ENCODE measurements at regions not wholly inside any gene's neighbourhood (a gene's known extent, or its start where the extent isn't known, plus 50 kb on each side); places are given as distances from the start of the nearest gene placed in this dataset.

DNA sequence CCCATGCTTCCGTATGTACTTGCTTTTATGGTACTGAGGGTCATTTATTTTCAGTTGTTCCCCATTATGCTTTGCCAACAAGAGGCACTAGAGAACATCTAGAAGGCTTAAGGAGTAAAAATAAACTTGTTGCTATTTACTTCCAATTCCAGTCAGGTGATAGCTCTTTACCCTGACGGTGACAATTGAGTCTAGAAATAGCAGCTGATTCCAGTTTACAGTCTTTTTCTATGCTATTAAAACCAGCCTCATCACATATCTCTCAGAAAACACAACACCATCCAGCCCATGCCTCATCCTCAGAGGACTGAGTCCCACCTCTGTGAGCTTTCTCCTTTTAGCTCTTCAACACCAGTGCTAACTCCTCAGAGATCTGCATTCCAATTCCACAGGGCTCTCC, 327.0 kb downstream of the GPD2 start:
- Histone ChIP-seq H3K4me2 (no peak overlapping the region), H4K20me1 (ENCODE audit: insufficient read depth) (no peaks in the 10 kb centered on the region), H3K4me1 (ENCODE audit: low read depth, poor library complexity, severe bottlenecking) (peaks cover 8% of the 10 kb centered on the region), H3K27me3 (ENCODE audit: insufficient read depth, low read depth) (no peaks in the 10 kb centered on the region), H3K36me3 (ENCODE audit: insufficient read depth) (no peaks in the 10 kb centered on the region), H2AFZ (ENCODE audit: low read depth) (no peak overlapping the region), H3K4me3 (IDR thresholded peaks at IDR 0.05; ENCODE audit: insufficient read depth, low read depth, low read length) (no peak overlapping the region), H3K27ac (no peak overlapping the region), H3K79me2 (ENCODE audit: insufficient read depth, low read depth) (no peaks in the 10 kb centered on the region), H3K9ac (no peak overlapping the region)
- TF ChIP-seq, protein P1, sequence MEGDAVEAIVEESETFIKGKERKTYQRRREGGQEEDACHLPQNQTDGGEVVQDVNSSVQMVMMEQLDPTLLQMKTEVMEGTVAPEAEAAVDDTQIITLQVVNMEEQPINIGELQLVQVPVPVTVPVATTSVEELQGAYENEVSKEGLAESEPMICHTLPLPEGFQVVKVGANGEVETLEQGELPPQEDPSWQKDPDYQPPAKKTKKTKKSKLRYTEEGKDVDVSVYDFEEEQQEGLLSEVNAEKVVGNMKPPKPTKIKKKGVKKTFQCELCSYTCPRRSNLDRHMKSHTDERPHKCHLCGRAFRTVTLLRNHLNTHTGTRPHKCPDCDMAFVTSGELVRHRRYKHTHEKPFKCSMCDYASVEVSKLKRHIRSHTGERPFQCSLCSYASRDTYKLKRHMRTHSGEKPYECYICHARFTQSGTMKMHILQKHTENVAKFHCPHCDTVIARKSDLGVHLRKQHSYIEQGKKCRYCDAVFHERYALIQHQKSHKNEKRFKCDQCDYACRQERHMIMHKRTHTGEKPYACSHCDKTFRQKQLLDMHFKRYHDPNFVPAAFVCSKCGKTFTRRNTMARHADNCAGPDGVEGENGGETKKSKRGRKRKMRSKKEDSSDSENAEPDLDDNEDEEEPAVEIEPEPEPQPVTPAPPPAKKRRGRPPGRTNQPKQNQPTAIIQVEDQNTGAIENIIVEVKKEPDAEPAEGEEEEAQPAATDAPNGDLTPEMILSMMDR (conservative IDR thresholded peaks at IDR 0.05; ENCODE audit: low read depth, low read length): no peak

DNA sequence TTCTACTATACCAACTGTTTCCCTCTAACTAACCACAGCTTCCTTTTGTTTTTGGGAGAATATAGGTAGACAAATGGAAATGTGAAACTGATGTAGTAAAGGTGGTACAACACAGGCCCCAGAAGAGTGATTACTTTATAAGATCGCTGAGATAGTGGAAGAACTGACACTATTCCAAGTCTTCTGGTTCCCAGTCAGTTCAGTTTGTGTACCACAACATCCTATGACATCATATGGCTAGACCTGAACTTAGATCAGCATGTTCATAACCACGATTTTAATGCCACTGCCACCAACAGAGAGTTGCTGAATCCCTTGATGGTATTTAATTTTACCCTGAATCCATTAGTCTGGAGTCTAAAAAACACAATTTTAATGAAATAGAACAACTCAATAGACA, 328.9 kb downstream of the GPD2 start:
- H3K4me3 ChIP-seq (IDR thresholded peaks at IDR 0.05; ENCODE audit: insufficient read depth, low read depth, low read length): no peak overlapping the region
- H4K20me1 ChIP-seq (ENCODE audit: insufficient read depth): no peaks in the 10 kb centered on the region
- no peak overlapping the region for H3K27ac ChIP-seq
- no peak overlapping the region for H2AFZ ChIP-seq (ENCODE audit: low read depth)
- TF ChIP-seq, protein P1 (conservative IDR thresholded peaks at IDR 0.05; ENCODE audit: low read depth, low read length): no peak
- H3K4me1 ChIP-seq (ENCODE audit: low read depth, poor library complexity, severe bottlenecking): no peaks in the 10 kb centered on the region
- no peak overlapping the region for H3K4me2 ChIP-seq
- H3K36me3 ChIP-seq (ENCODE audit: insufficient read depth): no peaks in the 10 kb centered on the region
- no peak overlapping the region for H3K9ac ChIP-seq
- H3K27me3 ChIP-seq (ENCODE audit: insufficient read depth, low read depth): no peaks in the 10 kb centered on the region
- no peaks in the 10 kb centered on the region for H3K79me2 ChIP-seq (ENCODE audit: insufficient read depth, low read depth)

DNA sequence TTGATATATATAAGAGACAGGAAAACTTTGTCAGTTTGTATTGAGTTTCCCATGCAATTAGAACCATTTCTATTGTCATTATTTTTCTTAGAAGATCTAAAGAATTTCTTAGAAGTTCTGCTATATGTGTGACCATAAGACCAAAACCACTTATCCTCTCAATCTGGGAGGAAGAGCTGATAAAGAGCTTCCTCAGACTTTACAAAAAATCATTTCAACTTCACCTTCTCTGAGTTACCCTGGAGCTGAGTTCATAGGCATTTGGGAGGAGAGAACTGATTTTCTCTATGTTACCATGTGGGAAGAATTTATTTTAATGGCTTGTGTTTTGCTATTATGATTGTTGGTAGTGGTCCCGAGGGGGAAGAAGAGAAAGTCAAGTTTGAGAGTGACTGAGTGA, 329.3 kb downstream of the GPD2 start:
- Histone ChIP-seq H3K4me3 (IDR thresholded peaks at IDR 0.05; ENCODE audit: insufficient read depth, low read depth, low read length) (no peak overlapping the region), H2AFZ (ENCODE audit: low read depth) (no peak overlapping the region), H3K27me3 (ENCODE audit: insufficient read depth, low read depth) (no peaks in the 10 kb centered on the region), H3K4me2 (no peak overlapping the region), H3K27ac (no peak overlapping the region), H3K4me1 (ENCODE audit: low read depth, poor library complexity, severe bottlenecking) (no peaks in the 10 kb centered on the region), H3K9ac (no peak overlapping the region), H3K36me3 (ENCODE audit: insufficient read depth) (no peaks in the 10 kb centered on the region), H3K79me2 (ENCODE audit: insufficient read depth, low read depth) (no peaks in the 10 kb centered on the region), H4K20me1 (ENCODE audit: insufficient read depth) (no peaks in the 10 kb centered on the region)
- TF ChIP-seq, protein P1 (conservative IDR thresholded peaks at IDR 0.05; ENCODE audit: low read depth, low read length): no peak

DNA sequence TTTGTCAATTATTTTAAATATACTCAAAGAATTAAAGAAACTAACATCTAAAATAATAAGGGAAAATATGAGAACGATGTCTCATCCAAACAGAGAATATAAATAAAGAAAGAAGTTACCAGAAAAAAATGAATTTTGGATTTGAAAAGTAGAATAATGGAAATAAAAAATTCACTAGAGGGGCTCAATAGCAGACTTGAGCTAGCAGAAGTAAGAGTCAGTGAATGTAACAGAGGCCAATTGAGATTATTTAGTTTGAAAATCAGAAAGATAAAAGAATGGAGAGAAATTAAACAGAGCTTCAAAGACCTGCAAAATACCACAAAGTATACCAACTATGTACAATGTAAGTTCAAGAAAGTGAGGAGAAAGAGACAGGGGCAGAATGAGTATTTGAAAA, 333.6 kb downstream of the GPD2 start:
- H3K27me3 ChIP-seq (ENCODE audit: insufficient read depth, low read depth): no peaks in the 10 kb centered on the region
- no peak overlapping the region for H2AFZ ChIP-seq (ENCODE audit: low read depth)
- H3K36me3 ChIP-seq (ENCODE audit: insufficient read depth): no peaks in the 10 kb centered on the region
- no peaks in the 10 kb centered on the region for H4K20me1 ChIP-seq (ENCODE audit: insufficient read depth)
- no peak overlapping the region for H3K9ac ChIP-seq
- no peak overlapping the region for H3K4me2 ChIP-seq
- TF ChIP-seq, protein P1 (conservative IDR thresholded peaks at IDR 0.05; ENCODE audit: low read depth, low read length): no peak
- no peak overlapping the region for H3K27ac ChIP-seq
- H3K4me1 ChIP-seq (ENCODE audit: low read depth, poor library complexity, severe bottlenecking): no peaks in the 10 kb centered on the region
- H3K4me3 ChIP-seq (IDR thresholded peaks at IDR 0.05; ENCODE audit: insufficient read depth, low read depth, low read length): no peak overlapping the region
- no peaks in the 10 kb centered on the region for H3K79me2 ChIP-seq (ENCODE audit: insufficient read depth, low read depth)

DNA sequence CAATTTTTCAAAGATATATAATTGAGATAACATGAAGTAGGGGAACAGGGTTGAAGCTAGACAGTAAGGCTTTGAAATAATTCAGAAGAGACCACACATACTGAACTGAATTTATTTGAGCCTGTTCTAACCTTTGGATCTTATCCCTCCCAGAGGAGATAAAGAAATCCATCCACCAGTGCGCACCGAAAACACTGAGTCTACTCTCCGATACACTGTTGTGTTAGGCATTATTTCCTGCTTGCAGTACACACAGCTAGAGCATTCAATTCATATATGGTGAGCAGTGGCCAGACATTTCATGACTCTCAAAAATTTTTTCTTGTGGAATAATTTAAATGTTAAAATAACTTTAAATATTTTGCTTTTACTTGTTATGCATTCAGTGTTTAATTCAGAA, 342.7 kb downstream of the GPD2 start:
- no peak overlapping the region for H2AFZ ChIP-seq (ENCODE audit: low read depth)

More for the DNA sequence above, 342.7 kb downstream of the GPD2 start:
- Histone ChIP-seq H3K79me2 (ENCODE audit: insufficient read depth, low read depth) (no peaks in the 10 kb centered on the region), H3K9ac (no peak overlapping the region), H3K4me2 (no peak overlapping the region), H4K20me1 (ENCODE audit: insufficient read depth) (no peaks in the 10 kb centered on the region), H3K27ac (no peak overlapping the region), H3K4me3 (IDR thresholded peaks at IDR 0.05; ENCODE audit: insufficient read depth, low read depth, low read length) (no peak overlapping the region), H3K36me3 (ENCODE audit: insufficient read depth) (no peaks in the 10 kb centered on the region), H3K27me3 (ENCODE audit: insufficient read depth, low read depth) (no peaks in the 10 kb centered on the region), H3K4me1 (ENCODE audit: low read depth, poor library complexity, severe bottlenecking) (no peaks in the 10 kb centered on the region)
- TF ChIP-seq, protein P1 (conservative IDR thresholded peaks at IDR 0.05; ENCODE audit: low read depth, low read length): no peak

Measured in KMS-11 (cell line).